ENCODE measurements at regions not wholly inside any gene's neighbourhood (a gene's known extent, or its start where the extent isn't known, plus 50 kb on each side); places are given as distances from the start of the nearest gene placed in this dataset.

DNA sequence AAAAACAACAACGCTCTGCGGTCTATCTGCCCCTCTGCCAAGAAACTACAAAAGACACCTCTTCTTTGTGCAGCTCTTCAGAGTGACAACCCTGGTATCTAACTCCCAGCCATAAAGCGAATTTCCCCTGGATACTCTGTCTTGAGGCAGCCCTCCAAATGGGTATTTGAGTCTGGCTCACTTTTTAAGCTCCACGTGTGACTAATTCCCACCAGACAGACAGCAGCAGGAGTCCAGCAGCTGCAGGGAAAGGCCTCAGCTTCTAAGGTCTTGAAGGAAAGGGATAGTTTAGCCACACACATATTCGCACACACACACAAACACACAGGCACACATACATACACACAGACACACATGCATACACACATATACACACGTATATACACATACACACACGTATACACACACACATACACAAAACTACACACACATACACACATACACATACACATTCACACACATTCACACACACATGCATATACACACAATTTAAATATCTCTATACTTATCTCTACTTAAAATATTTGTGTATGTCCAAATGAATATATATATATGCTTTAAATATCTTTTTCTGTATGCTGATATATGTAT lies 188.8 kb downstream of the TSHZ3 start:
- no peak for DNase-seq

GRCh38 chr19:31154021-31154420 lies 195.2 kb downstream of the TSHZ3 start:
- DNase-seq: no peak

GRCh38 chr19:31152906-31153305 lies 196.3 kb downstream of the TSHZ3 start:
- no peak for DNase-seq

DNA sequence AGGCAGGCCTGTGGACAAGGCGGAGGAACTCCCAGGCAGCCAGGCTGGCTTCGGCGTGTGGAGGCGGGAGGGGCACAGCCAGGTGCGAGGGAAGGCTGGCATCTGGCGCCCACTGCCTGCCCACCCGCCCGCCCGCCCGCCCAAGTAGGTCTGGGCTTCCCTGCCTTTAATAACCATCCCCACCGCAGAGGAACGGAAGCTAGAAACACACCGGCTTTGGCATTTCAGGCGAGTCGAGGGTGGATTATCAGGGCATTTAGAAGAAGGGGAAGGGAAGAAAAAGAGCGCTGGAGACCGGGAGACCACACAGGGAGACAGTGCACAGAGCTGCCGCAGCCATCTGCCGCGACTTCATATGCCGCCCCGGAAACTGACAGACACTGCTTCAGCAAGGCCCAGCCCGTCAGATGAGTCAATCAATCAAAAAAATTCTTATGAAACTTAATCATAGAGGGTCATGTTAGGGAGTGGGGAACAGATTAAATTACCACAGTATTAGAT lies 199.7 kb downstream of the TSHZ3 start:
- no peak for DNase-seq

GRCh38 chr19:31148671-31149070 lies 200.6 kb downstream of the TSHZ3 start:
- no peak for DNase-seq

DNA sequence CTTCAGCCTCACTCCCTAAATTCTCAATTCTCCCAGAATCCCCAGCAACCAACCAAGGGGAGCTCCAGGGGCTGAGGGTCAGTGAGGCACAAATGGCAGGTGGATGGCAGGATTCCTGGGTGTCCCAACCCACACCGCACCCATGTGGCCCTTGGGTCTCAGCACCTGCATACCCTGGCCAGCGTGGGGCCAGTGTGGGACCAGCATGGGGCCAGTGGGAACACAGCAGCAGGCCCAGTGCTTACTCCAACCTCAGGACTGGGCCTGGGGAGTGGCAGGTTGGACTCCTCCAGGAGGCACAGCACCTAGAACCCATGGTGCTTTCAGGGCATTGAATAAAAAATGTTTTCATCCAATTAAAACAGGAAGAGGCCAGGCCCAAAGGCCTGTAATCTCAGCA lies 202.0 kb downstream of the TSHZ3 start:
- DNase-seq: no peak

GRCh38 chr19:31146546-31147183 lies 202.6 kb downstream of the TSHZ3 start:
- no peak for DNase-seq

- no peak for DNase-seq
Observed at GRCh38 chr19:31146015-31146414, 203.2 kb downstream of the TSHZ3 start.

- no peak for DNase-seq
Observed at GRCh38 chr19:31145007-31145406, 204.2 kb downstream of the TSHZ3 start.

GRCh38 chr19:31144075-31144870 lies 205.0 kb downstream of the TSHZ3 start:
- no peak for DNase-seq

DNA sequence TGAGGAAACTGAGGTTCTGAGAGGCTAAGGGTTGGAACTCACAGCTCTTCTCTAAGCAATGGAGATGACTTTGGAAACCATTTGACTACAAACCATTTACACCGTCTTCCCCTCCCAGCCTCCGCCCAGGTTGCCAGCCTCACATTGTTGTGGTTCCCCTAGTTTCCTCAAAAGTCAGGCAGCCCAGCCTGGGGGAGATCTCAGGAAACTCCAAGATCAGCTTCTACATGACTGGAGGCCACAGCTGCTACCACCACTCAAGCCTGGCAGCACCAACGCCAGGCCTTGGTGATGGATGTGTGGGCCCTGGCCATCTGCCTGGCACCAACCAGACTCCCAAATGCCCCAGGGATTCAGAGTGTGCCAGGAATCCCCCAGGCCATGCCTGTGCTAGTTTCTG lies 207.9 kb downstream of the TSHZ3 start:
- no peak for DNase-seq

- no peak for DNase-seq
Observed at GRCh38 chr19:31140717-31141116, 208.5 kb downstream of the TSHZ3 start.

DNA sequence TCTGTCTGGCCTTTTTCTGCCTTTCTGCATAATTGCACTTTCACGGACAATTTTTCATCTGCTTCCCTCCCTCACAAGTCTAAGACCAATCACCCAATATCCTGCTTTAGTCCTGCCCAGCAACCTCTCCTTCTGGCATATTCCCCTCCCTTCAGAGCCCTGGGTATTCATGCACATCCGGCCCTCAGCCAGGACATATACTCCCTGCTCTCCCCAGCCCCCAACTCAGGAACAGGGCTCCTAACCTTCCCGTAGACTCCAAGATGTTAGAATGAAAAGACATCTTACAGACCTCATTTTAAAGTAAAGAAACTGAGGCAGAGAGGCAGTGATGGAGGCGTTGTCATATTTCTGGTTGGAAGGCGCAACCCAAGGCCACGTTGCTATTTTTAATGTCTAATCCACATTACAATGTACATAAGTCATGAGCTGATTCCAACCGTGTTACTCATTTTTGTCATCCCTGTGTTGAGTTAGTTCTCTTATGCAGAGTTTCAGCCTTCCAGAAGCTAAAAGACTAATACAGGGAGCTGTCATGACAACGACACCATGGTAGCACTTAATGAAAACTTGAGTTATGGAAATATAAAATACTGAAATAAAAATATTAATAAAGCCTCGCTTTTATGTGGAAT lies 209.2 kb downstream of the TSHZ3 start:
- DNase-seq: no peak

GRCh38 chr19:31138077-31138476 lies 211.2 kb downstream of the TSHZ3 start:
- no peak for DNase-seq

DNA sequence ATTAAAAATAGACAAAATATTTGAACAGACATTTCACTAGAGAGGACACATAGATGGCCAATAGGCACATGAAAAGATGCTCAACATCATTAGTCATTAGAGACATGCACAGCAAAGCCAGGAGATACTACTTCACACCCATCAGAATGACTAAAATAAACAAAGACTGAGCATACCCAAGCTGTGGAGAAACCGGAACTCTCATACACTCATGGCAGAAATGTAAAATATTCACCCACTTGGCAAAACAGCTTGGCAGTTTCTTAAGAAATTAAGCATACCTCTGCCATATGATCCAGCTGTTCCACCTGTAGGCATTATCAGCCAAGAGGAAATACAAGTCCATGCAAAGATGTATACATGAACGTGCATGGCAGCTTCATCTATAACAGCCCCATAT lies 213.4 kb downstream of the TSHZ3 start:
- no peak for DNase-seq

GRCh38 chr19:31132753-31133110 lies 216.5 kb downstream of the TSHZ3 start:
- DNase-seq: no peak

GRCh38 chr19:31128291-31128690 lies 220.9 kb downstream of the TSHZ3 start:
- DNase-seq: no peak

DNA sequence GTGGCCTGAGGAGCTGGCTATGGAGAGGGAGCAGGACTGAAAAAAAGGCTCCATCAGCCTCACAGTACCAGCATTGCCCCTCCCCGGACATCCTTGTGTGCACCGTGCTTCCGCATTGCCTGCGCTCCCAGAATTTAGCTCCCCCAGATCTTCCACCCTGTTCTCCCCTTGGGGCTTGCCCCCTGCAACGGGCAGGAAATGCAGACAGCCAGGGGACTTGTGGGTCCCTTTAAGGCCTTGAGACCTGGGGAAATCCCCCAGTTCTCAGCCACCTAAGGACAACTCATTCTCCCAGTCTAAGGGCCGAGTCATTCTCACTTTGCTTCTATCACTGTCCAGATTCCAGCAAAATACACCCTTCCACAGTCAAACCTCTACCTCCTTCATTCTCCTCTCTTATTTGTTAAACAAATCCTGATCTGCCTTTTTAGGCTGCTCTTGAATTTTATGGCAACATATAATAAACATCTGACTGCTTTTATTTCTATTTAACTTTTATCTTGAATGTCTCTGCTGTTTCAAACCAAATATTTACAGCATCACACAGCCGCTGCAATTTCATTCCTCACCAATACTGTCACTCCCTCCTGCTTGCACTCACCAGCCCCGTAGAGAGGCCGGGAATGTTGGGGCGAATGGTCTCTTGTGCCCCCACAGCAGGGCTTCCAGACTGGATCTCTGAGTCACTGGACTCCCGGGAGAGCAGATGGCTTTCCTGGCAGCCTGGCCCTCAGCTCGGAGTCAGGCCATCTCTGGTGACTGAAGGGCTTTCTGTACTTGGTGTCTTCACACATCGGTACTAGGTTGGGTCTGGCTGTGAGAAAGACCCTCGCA lies 221.9 kb downstream of the TSHZ3 start:
- no peak for DNase-seq

GRCh38 chr19:31126236-31126635 lies 223.0 kb downstream of the TSHZ3 start:
- DNase-seq: no peak

DNA sequence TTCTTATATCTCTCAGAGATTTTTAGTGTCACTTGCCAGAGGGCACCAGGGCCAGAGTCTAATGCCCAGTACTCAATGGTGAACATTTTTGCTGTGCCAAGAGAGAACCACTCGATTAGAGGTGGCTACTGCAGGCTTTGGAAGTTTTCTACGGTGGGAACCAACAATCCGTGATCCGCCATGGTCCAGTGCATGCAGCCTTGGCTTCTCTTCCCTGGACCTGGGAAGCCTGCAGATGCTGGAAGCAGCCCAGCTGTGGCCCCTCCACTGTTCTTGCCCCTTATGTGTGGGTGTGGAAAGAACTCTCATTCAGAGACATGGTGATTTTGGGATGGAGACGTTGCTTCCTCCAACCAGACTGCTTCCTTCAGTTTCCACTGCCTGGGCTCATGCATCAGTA lies 224.2 kb downstream of the TSHZ3 start:
- no peak for DNase-seq

DNA sequence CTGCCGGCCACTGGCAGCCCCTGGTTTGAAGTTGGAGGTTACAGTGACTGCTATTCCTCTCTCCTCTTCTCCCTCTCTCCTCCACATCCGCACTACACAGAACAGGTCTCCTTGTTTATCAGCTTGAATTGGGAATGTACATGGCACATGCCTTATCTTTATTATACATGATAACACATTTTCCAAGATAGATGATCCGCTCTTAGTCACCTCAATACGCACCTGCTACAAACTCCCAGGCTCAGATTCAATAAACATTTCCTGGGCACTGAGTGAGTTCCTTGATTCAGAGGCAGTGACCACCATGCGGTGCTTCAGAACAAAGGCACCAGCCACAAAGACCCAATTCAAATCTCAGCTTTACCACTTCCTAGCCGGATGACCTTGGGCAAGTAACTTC lies 227.7 kb downstream of the TSHZ3 start:
- DNase-seq: no peak

GRCh38 chr19:31120952-31121351 lies 228.3 kb downstream of the TSHZ3 start:
- no peak for DNase-seq

Data from DMS53 (cell line).